IMR-90 (cell line): ENCODE measurements at regions not wholly inside any gene's neighbourhood (a gene's known extent, or its start where the extent isn't known, plus 50 kb on each side); places are given as distances from the start of the nearest gene placed in this dataset. TPM values are rescaled to one million over a fixed set of nuclear protein-coding genes. Genes with fewer than 3 reads are reported as not detected.

Source experiments
- microRNA-seq, 2 experiments: library from miRNA; stranded (forward) in 1 of 2; unstranded in 1 of 2; fragments of 10-50 nt in 1 of 2; fragments of <30 nt in 1 of 2; gene quantifications in 1 of 2; microRNA quantifications in 1 of 2; one replicate each; pipeline versions ENCODE3 to v1.1.0; 2013 to 2020; ENCODE audit not compliant: insufficient read depth in 1 of 2, insufficient read length in 1 of 2, unreplicated experiment in 1 of 2
- small RNA-seq, 5 experiments: library from RNA; depleted of rRNA; stranded (forward); fragments of <200 nt; gene quantifications; one replicate each; pipeline ENCODE3, GENCODE V24; 2012

Small RNAs in the stretch of these regions (microRNA-seq; reads per million reads assigned to microRNA genes)
- not detected for gene RN7SL188P (ENCODE audit: insufficient read depth, insufficient read length)

Small RNAs in the stretch of these regions (small RNA-seq; reads per million reads assigned to genes)
- 0 reads per million in 5 experiments for gene RN7SL188P
